ENCODE measurements at regions not wholly inside any gene's neighbourhood (a gene's known extent, or its start where the extent isn't known, plus 50 kb on each side); places are given as distances from the start of the nearest gene placed in this dataset.

- H3K4ac ChIP-seq (ENCODE audit: low read depth, low read length) = no peak overlapping the region
- H4K5ac ChIP-seq (ENCODE audit: insufficient read length, low read depth, low read length) = no peak overlapping the region
- no CpG with 5 or more reads among the region's 1 CpG for WGBS (ENCODE audit: extremely low coverage, insufficient read length, low lambda C conversion rate)
- Mint-ChIP-seq H3K9me3 (no peaks in the 10 kb centered on the region), H3K4me1 (peaks cover 12 to 13% of the 10 kb centered on the region in 2 experiments), H3K4me3 (no peak overlapping the region), H3K27ac (no peak overlapping the region), H3K27me3 (ENCODE audit: low read depth) (no peaks in the 10 kb centered on the region), H3K36me3 (ENCODE audit: insufficient read depth in 1 of 3, low read depth in 3 of 3) (no peaks in the 10 kb centered on the region)
- no peak overlapping the region for H3K27ac ChIP-seq (ENCODE audit: insufficient read length, low read depth, low read length)
- H2BK20ac ChIP-seq (ENCODE audit: low read depth, low read length, poor library complexity, severe bottlenecking) = no peak overlapping the region
- no peak overlapping the region for H3K23ac ChIP-seq (ENCODE audit: insufficient read length, low read depth, low read length)
- no peak overlapping the region for H4K8ac ChIP-seq (replicated peaks; ENCODE audit: insufficient read length, low read depth, low read length)
- no peak for DNase-seq
- H2AFZ ChIP-seq (ENCODE audit: low read length) = no peak overlapping the region
- H2BK120ac ChIP-seq (ENCODE audit: low read depth, low read length, poor library complexity, severe bottlenecking) = no peak overlapping the region
- no peak overlapping the region for H3K56ac ChIP-seq (ENCODE audit: insufficient read length, low read depth, low read length)
- H4K20me1 ChIP-seq (ENCODE audit: control insufficient read depth, insufficient read depth, insufficient read length) = no peaks in the 10 kb centered on the region
- no peak overlapping the region for H3K18ac ChIP-seq (ENCODE audit: insufficient read length, low read depth, low read length)
- H2BK12ac ChIP-seq (ENCODE audit: insufficient read length, low read depth, low read length) = no peak overlapping the region
- H4K91ac ChIP-seq (ENCODE audit: insufficient read length, low read depth, low read length) = no peak overlapping the region
- no peaks in the 10 kb centered on the region for H3K79me2 ChIP-seq (ENCODE audit: insufficient read depth, low read length)
- TF ChIP-seq, protein P1, sequence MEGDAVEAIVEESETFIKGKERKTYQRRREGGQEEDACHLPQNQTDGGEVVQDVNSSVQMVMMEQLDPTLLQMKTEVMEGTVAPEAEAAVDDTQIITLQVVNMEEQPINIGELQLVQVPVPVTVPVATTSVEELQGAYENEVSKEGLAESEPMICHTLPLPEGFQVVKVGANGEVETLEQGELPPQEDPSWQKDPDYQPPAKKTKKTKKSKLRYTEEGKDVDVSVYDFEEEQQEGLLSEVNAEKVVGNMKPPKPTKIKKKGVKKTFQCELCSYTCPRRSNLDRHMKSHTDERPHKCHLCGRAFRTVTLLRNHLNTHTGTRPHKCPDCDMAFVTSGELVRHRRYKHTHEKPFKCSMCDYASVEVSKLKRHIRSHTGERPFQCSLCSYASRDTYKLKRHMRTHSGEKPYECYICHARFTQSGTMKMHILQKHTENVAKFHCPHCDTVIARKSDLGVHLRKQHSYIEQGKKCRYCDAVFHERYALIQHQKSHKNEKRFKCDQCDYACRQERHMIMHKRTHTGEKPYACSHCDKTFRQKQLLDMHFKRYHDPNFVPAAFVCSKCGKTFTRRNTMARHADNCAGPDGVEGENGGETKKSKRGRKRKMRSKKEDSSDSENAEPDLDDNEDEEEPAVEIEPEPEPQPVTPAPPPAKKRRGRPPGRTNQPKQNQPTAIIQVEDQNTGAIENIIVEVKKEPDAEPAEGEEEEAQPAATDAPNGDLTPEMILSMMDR (conservative IDR thresholded peaks at IDR 0.05) = no peak
- H3K23me2 ChIP-seq (ENCODE audit: insufficient read length, low read depth, low read length, poor library complexity, severe bottlenecking) = no peaks in the 10 kb centered on the region
- no peaks in the 10 kb centered on the region for H3K27me3 ChIP-seq (ENCODE audit: insufficient read depth, low read length)
- H3K4me2 ChIP-seq (ENCODE audit: insufficient read depth, insufficient read length, low read length) = no peak overlapping the region
- H3K79me1 ChIP-seq (ENCODE audit: insufficient read depth, low read depth, low read length, poor library complexity, severe bottlenecking) = no peaks in the 10 kb centered on the region
- no peak overlapping the region for H3T11ph ChIP-seq (ENCODE audit: low read length)
- H2BK15ac ChIP-seq (ENCODE audit: low read depth, low read length) = no peak overlapping the region
- H3K4me1 ChIP-seq (ENCODE audit: insufficient read depth, low read length) = no peaks in the 10 kb centered on the region
- no peak overlapping the region for H3K9ac ChIP-seq (ENCODE audit: extremely low read depth, insufficient read length, low read length)
- no peak overlapping the region for H3K14ac ChIP-seq (ENCODE audit: insufficient read depth, low read length)
- no peaks in the 10 kb centered on the region for H3K9me3 ChIP-seq (ENCODE audit: control insufficient read depth, low read depth, low read length)
- no peak overlapping the region for H2AK5ac ChIP-seq (ENCODE audit: insufficient read length, low read length)
- H2BK5ac ChIP-seq (ENCODE audit: insufficient read length, low read length) = no peak overlapping the region
These were observed 482.3 kb upstream of the JARID2 start for GRCh38 chr6:14763616-14764015.
